Astrocyte (in vitro differentiated cells and primary cell): ENCODE measurements at regions not wholly inside any gene's neighbourhood (a gene's known extent, or its start where the extent isn't known, plus 50 kb on each side); places are given as distances from the start of the nearest gene placed in this dataset.

Experiments
- DNase-seq: peaks from one replicate; pipeline ENCODE4 v3.0.0-alpha.2; 2010; ENCODE audit warnings: low read depth
- FAIRE-seq: peaks from 2 replicates; lab custom pipeline; 2011; peaks lifted over from hg19 to GRCh38; lab: Jason Lieb, UNC
- H2AFZ ChIP-seq: 2 replicates; pipeline ENCODE4 v1.6.0; 2012; ENCODE audit warnings: low read depth, low read length, inconsistent platforms
- H3K27ac ChIP-seq: 2 replicates; pipeline ENCODE4 v1.5.1; 2011; ENCODE audit warnings: low read depth, low read length, inconsistent platforms
- H3K27me3 ChIP-seq: 2 replicates; pipeline ENCODE4 v1.6.0; 2011; ENCODE audit warnings: low read length, inconsistent platforms; ENCODE audit not compliant: insufficient read depth
- H3K36me3 ChIP-seq: 2 replicates; pipeline ENCODE4 v1.5.1; 2011; ENCODE audit warnings: low read length, inconsistent platforms; ENCODE audit not compliant: insufficient read depth
- H3K4me1 ChIP-seq: 2 replicates; pipeline ENCODE4 v1.5.1; 2011; ENCODE audit warnings: low read length, inconsistent platforms; ENCODE audit not compliant: insufficient read depth
- H3K4me2 ChIP-seq: 2 replicates; pipeline ENCODE4 v1.6.0; 2012; ENCODE audit warnings: low read length, inconsistent platforms
- H3K4me3 ChIP-seq: 2 replicates; pipeline ENCODE4 v1.5.1; 2011; ENCODE audit warnings: low read depth, mild to moderate bottlenecking, low read length, inconsistent platforms; ENCODE audit not compliant: insufficient read depth
- H3K79me2 ChIP-seq: 2 replicates; pipeline ENCODE4 v1.6.0; 2012; ENCODE audit warnings: mild to moderate bottlenecking, low read length, inconsistent platforms; ENCODE audit not compliant: insufficient read depth
- H3K9ac ChIP-seq: 2 replicates; pipeline ENCODE4 v1.6.0; 2012; ENCODE audit warnings: mild to moderate bottlenecking, low read length, inconsistent platforms
- H3K9me3 ChIP-seq: 2 replicates; pipeline ENCODE4 v1.5.1; 2012; ENCODE audit warnings: low read depth, mild to moderate bottlenecking, low read length, inconsistent platforms; ENCODE audit not compliant: insufficient read depth
- H4K20me1 ChIP-seq: 2 replicates; pipeline ENCODE4 v1.6.0; 2012; ENCODE audit warnings: low read length, inconsistent platforms; ENCODE audit not compliant: insufficient read depth
- H3K27ac Mint-ChIP-seq: one replicate; pipeline ENCODE4 v1.8.0; 2021; ENCODE audit warnings: mild to moderate bottlenecking, mixed read lengths; ENCODE audit not compliant: unreplicated experiment
- H3K27me3 Mint-ChIP-seq: one replicate; pipeline ENCODE4 v1.8.0; 2021; ENCODE audit warnings: low read depth, mixed read lengths; ENCODE audit not compliant: unreplicated experiment
- H3K36me3 Mint-ChIP-seq: one replicate; pipeline ENCODE4 v1.8.0; 2021; ENCODE audit warnings: low read depth, mixed read lengths; ENCODE audit not compliant: unreplicated experiment
- H3K4me1 Mint-ChIP-seq: one replicate; pipeline ENCODE4 v1.8.0; 2021; ENCODE audit warnings: low read depth, mixed read lengths; ENCODE audit not compliant: unreplicated experiment
- H3K4me3 Mint-ChIP-seq: one replicate; pipeline ENCODE4 v1.8.0; 2021; ENCODE audit warnings: mild to moderate bottlenecking, moderate library complexity, mixed read lengths; ENCODE audit not compliant: unreplicated experiment
- H3K9me3 Mint-ChIP-seq: one replicate; pipeline ENCODE4 v1.8.0; 2021; ENCODE audit warnings: mild to moderate bottlenecking, mixed read lengths; ENCODE audit not compliant: unreplicated experiment
- CTCF ChIP-seq: IDR thresholded peaks from 2 replicates; pipeline ENCODE4 v1.5.1; 2011; ENCODE audit warnings: low read depth, mild to moderate bottlenecking, inconsistent platforms, low read length, moderate library complexity; ENCODE audit not compliant: insufficient read depth
- EZH2 ChIP-seq: IDR thresholded peaks from 2 replicates; pipeline ENCODE4 v1.6.1; 2012; ENCODE audit warnings: mild to moderate bottlenecking, low read length, inconsistent platforms; ENCODE audit not compliant: insufficient read depth

GRCh38 chr5:168073311-168073710 lies 218.1 kb upstream of the WWC1 start:
- Histone ChIP-seq H3K27ac (no peak overlapping the region), H4K20me1 (no peaks in the 10 kb centered on the region), H3K36me3 (no peaks in the 10 kb centered on the region), H3K9ac (no peak overlapping the region), H3K4me3 (no peak overlapping the region), H3K27me3 (no peaks in the 10 kb centered on the region), H3K4me1 (peaks cover 10% of the 10 kb centered on the region), H3K79me2 (no peaks in the 10 kb centered on the region), H3K9me3 (no peaks in the 10 kb centered on the region), H2AFZ (no peak overlapping the region), H3K4me2 (peak overlapping the region; percentile 22)
- Mint-ChIP-seq H3K4me1 (peaks cover 11% of the 10 kb centered on the region), H3K36me3 (peaks cover 9% of the 10 kb centered on the region), H3K4me3 (no peak overlapping the region), H3K27ac (no peak overlapping the region), H3K9me3 (peaks cover 1% of the 10 kb centered on the region), H3K27me3 (no peaks in the 10 kb centered on the region)
- TF ChIP-seq CTCF (no peak), EZH2 (no peak)
- no peak for DNase-seq
- FAIRE-seq, result no peak

DNA sequence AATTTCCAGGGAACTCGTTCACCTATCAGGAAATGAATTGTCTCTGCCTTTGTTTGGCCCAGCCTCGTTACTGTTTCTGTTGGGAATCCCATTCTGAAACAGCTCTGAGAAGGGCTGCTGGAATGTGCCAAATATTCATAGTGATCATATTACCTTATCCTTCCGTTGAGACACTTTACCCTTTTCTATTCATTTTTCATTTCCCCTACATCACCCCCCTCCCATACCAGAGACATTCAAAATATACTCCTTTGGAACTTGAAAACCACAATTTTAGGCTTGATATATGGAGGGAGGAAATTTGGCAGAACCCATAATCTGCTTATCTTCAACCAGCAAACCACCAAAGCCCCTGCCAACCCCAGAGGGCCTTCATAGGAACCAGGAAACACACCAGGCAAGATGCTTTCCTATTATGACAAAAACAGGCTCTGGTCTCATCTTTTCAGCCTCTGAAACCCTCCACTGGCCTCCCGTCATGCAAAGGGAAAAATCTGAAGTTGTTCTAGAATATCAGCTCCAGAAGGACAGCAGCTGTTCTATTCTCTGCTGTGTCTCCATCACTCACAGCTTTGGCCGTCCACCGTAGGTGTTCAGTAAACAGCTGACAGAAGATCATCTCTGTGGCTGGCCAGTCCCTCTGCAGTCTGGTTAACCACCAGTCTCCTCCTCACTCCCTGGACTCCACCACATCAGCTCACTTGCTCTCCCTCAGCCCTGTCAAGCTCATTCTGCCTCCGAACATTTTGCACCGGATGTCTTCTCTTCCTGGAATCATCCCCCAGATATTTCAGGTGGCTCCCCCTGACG lies 217.2 kb upstream of the WWC1 start:
- no peaks in the 10 kb centered on the region for H3K27me3 ChIP-seq
- peaks cover 10% of the 10 kb centered on the region for H3K4me1 ChIP-seq
- peaks cover 11% of the 10 kb centered on the region for H3K4me1 Mint-ChIP-seq
- no peaks in the 10 kb centered on the region for H3K36me3 ChIP-seq
- peaks cover 9% of the 10 kb centered on the region for H3K36me3 Mint-ChIP-seq
- H2AFZ ChIP-seq, result peak overlapping the region; percentile 26
- no peak overlapping the region for H3K27ac ChIP-seq
- peaks cover 1% of the 10 kb centered on the region for H3K9me3 Mint-ChIP-seq
- no peak for FAIRE-seq
- H3K9me3 ChIP-seq, result no peaks in the 10 kb centered on the region
- no peak overlapping the region for H3K4me3 Mint-ChIP-seq
- DNase-seq, result peak; percentile 96
- TF ChIP-seq EZH2 (no peak), CTCF (no peak)
- H3K27me3 Mint-ChIP-seq, result no peaks in the 10 kb centered on the region
- no peak overlapping the region for H3K4me3 ChIP-seq
- no peak overlapping the region for H3K9ac ChIP-seq
- H3K27ac Mint-ChIP-seq, result peak overlapping the region; percentile 3
- H3K4me2 ChIP-seq, result peak overlapping the region; percentile 22
- H4K20me1 ChIP-seq, result no peaks in the 10 kb centered on the region
- H3K79me2 ChIP-seq, result no peaks in the 10 kb centered on the region

DNA sequence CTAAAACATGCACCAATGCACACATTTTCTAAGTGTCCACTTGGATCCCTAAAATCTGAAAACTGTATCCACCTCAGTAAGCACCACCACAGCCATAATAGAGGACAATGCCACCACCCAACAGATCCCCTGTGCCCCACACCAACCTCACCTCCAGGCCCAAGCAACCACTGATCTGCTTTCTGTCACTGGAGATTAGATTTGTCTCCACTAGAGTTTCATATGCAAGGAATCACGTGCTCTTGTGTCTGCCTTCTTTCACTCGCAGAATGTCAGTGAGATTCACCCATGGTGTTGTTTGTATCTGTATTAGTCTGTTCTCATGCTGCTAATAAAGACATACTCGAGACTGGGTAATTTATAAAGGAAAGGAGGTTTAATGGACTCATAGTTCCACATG lies 216.1 kb upstream of the WWC1 start:
- Histone ChIP-seq H3K9me3 (no peaks in the 10 kb centered on the region), H3K4me2 (no peak overlapping the region), H3K27ac (no peak overlapping the region), H3K36me3 (no peaks in the 10 kb centered on the region), H4K20me1 (no peaks in the 10 kb centered on the region), H3K4me1 (peaks cover 10% of the 10 kb centered on the region), H3K27me3 (no peaks in the 10 kb centered on the region), H3K79me2 (no peaks in the 10 kb centered on the region), H2AFZ (no peak overlapping the region), H3K9ac (no peak overlapping the region), H3K4me3 (no peak overlapping the region)
- DNase-seq, result no peak
- Mint-ChIP-seq H3K4me3 (no peak overlapping the region), H3K27ac (peak overlapping the region; percentile 26), H3K9me3 (no peaks in the 10 kb centered on the region), H3K27me3 (no peaks in the 10 kb centered on the region), H3K36me3 (peaks cover 9% of the 10 kb centered on the region), H3K4me1 (peaks cover 11% of the 10 kb centered on the region)
- TF ChIP-seq CTCF, result no peak
- TF ChIP-seq EZH2, result no peak
- no peak for FAIRE-seq
